ENCODE measurements at regions not wholly inside any gene's neighbourhood (a gene's known extent, or its start where the extent isn't known, plus 50 kb on each side); places are given as distances from the start of the nearest gene placed in this dataset.

DNA sequence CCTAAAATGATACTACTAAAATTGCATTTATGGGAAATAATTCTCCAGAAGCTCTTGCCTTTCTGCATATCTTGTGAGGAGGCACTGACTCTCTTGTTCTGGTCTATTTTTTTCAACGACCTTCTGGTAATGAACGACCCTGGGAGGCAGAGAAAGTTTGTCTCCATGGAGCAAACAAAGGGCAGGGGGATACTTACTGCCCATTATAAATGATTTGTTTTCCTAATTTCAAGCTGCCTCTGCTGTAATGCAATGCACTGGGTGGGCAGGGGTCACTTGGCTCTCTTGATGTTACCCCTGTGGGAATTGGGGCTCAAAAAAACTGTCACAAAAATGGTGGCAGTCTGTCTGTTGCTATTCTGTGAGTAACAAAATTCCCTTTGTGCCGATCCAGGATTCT lies 643.2 kb downstream of the LIG4 start:
- Histone ChIP-seq H2AFZ (ENCODE audit: low read depth, low read length, severe bottlenecking) (no peak overlapping the region), H4K20me1 (ENCODE audit: low read depth, low read length) (no peaks in the 10 kb centered on the region), H3K9me3 (ENCODE audit: insufficient read depth, low read length) (no peaks in the 10 kb centered on the region), H3K36me3 (ENCODE audit: low read length) (no peaks in the 10 kb centered on the region), H3K79me2 (ENCODE audit: insufficient read depth, low read length) (no peaks in the 10 kb centered on the region), H3K27ac (ENCODE audit: low read depth, low read length) (no peak overlapping the region), H3K27me3 (ENCODE audit: low read length) (no peaks in the 10 kb centered on the region), H3K4me3 (ENCODE audit: insufficient read depth, low read length, poor library complexity, severe bottlenecking) (no peak overlapping the region), H3K4me2 (ENCODE audit: low read depth, low read length, poor library complexity, severe bottlenecking) (no peak overlapping the region), H3K9me2 (replicated peaks; ENCODE audit: insufficient read depth, low read length) (no peaks in the 10 kb centered on the region; the same call in 1 of the 2 replicates), H3F3A (ENCODE audit: insufficient read depth) (no peaks in the 10 kb centered on the region), H3K9ac (ENCODE audit: low read length) (no peak overlapping the region)
- TF ChIP-seq, protein P1, sequence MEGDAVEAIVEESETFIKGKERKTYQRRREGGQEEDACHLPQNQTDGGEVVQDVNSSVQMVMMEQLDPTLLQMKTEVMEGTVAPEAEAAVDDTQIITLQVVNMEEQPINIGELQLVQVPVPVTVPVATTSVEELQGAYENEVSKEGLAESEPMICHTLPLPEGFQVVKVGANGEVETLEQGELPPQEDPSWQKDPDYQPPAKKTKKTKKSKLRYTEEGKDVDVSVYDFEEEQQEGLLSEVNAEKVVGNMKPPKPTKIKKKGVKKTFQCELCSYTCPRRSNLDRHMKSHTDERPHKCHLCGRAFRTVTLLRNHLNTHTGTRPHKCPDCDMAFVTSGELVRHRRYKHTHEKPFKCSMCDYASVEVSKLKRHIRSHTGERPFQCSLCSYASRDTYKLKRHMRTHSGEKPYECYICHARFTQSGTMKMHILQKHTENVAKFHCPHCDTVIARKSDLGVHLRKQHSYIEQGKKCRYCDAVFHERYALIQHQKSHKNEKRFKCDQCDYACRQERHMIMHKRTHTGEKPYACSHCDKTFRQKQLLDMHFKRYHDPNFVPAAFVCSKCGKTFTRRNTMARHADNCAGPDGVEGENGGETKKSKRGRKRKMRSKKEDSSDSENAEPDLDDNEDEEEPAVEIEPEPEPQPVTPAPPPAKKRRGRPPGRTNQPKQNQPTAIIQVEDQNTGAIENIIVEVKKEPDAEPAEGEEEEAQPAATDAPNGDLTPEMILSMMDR (IDR thresholded peaks at IDR 0.05; ENCODE audit: insufficient read depth, low read length, poor library complexity, severe bottlenecking), result no peak
- no peak for TF ChIP-seq EZH2phosphoT487 (conservative IDR thresholded peaks at IDR 0.05; ENCODE audit: low read length)

DNA sequence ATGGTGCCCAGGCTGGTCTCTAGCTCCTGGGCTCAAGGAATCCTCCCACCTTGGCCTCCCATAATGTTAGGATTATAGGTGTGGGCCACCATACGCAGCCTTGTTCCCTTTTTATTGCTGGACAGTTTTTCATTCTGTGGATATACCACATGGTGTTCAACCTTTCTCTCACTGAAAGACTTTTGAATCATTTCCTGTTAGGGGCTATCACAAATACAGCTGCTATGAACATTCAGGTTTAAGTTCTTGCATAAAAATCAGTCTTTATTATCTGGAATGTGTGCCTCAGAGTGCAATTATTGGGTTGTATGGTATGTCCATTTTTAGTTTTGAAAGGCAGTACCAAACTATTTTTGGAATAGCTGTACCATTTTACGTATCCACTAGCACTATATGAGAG lies 647.2 kb downstream of the LIG4 start:
- H3K27me3 ChIP-seq (ENCODE audit: low read length), result no peaks in the 10 kb centered on the region
- H3K4me3 ChIP-seq (ENCODE audit: insufficient read depth, low read length, poor library complexity, severe bottlenecking), result no peak overlapping the region
- no peak overlapping the region for H2AFZ ChIP-seq (ENCODE audit: low read depth, low read length, severe bottlenecking)
- no peaks in the 10 kb centered on the region for H3F3A ChIP-seq (ENCODE audit: insufficient read depth)
- H3K79me2 ChIP-seq (ENCODE audit: insufficient read depth, low read length), result no peaks in the 10 kb centered on the region
- H4K20me1 ChIP-seq (ENCODE audit: low read depth, low read length), result no peaks in the 10 kb centered on the region
- no peaks in the 10 kb centered on the region for H3K9me2 ChIP-seq (replicated peaks; ENCODE audit: insufficient read depth, low read length)
- no peak overlapping the region for H3K9ac ChIP-seq (ENCODE audit: low read length)
- H3K36me3 ChIP-seq (ENCODE audit: low read length), result no peaks in the 10 kb centered on the region
- no peak for TF ChIP-seq EZH2phosphoT487 (conservative IDR thresholded peaks at IDR 0.05; ENCODE audit: low read length)
- TF ChIP-seq, protein P1 (IDR thresholded peaks at IDR 0.05; ENCODE audit: insufficient read depth, low read length, poor library complexity, severe bottlenecking), result no peak
- no peak overlapping the region for H3K4me2 ChIP-seq (ENCODE audit: low read depth, low read length, poor library complexity, severe bottlenecking)
- H3K27ac ChIP-seq (ENCODE audit: low read depth, low read length), result no peak overlapping the region
- no peaks in the 10 kb centered on the region for H3K9me3 ChIP-seq (ENCODE audit: insufficient read depth, low read length)

DNA sequence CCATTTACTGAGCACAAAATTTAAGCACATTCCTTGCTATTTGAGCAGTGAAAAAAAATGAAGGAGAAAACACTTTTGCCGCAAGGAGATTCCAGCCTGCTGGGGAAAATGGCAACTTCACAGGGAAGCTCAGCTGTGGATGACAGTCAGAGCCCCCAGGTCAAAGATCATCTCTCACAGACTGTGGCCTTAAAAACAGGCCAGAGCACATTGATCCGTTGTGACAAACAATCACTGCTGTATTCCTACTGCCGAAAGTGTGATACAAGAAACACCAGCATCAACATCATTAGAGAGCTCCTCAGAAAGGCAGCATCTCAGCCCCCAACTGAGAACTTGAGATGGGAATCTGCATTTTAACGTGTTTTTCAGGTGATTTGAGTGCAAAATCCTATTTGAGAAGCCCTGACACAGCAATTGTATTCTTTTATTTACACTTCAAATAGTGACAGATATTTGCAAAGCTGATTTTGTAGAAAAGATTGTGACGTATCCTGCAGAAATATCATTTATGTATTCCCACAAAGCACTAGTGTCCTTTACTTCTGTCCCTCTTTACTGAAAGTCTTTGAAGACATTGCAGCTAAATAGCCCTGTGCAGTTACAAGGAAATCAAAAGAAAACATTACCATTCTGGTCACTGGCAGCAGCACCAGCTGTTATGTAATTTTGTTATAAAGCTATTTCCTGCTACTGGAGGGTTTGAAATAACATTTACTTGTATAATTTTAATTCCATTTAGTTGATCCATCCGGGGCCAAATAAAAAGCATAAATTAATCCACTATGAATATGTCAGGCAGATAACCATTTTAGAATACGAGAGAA lies 652.0 kb downstream of the LIG4 start:
- Histone ChIP-seq H3K4me3 (ENCODE audit: insufficient read depth, low read length, poor library complexity, severe bottlenecking) (no peak overlapping the region), H2AFZ (ENCODE audit: low read depth, low read length, severe bottlenecking) (no peak overlapping the region), H3K9me3 (ENCODE audit: insufficient read depth, low read length) (no peaks in the 10 kb centered on the region), H3K27me3 (ENCODE audit: low read length) (no peaks in the 10 kb centered on the region), H3K79me2 (ENCODE audit: insufficient read depth, low read length) (no peaks in the 10 kb centered on the region), H3K36me3 (ENCODE audit: low read length) (no peaks in the 10 kb centered on the region), H3F3A (ENCODE audit: insufficient read depth) (no peaks in the 10 kb centered on the region), H4K20me1 (ENCODE audit: low read depth, low read length) (no peaks in the 10 kb centered on the region), H3K4me2 (ENCODE audit: low read depth, low read length, poor library complexity, severe bottlenecking) (no peak overlapping the region), H3K27ac (ENCODE audit: low read depth, low read length) (no peak overlapping the region), H3K9ac (ENCODE audit: low read length) (no peak overlapping the region), H3K9me2 (replicated peaks; ENCODE audit: insufficient read depth, low read length) (no peaks in the 10 kb centered on the region)
- TF ChIP-seq EZH2phosphoT487 (conservative IDR thresholded peaks at IDR 0.05; ENCODE audit: low read length), result no peak
- TF ChIP-seq, protein P1 (IDR thresholded peaks at IDR 0.05; ENCODE audit: insufficient read depth, low read length, poor library complexity, severe bottlenecking), result no peak

Data from SU-DHL-6 (cell line).